HG02885 (cell line): ENCODE measurements at regions not wholly inside any gene's neighbourhood (a gene's known extent, or its start where the extent isn't known, plus 50 kb on each side); places are given as distances from the start of the nearest gene placed in this dataset.

ENCODE experiments used
- ATAC-seq: cut with Tn5 transposase; IDR thresholded peaks from one replicate; pipeline ENCODE4 v1.9.1; 2021; ENCODE audit warnings: mild to moderate bottlenecking; ENCODE audit not compliant: unreplicated experiment, poor library complexity

- ATAC-seq = no peak
These were observed 631.9 kb downstream of the PSAT1 start for GRCh38 chr9:78928625-78929405.

GRCh38 chr9:78930281-78930680 lies 633.4 kb downstream of the PSAT1 start:
- no peak for ATAC-seq

GRCh38 chr9:78932849-78933627 lies 636.1 kb downstream of the PSAT1 start:
- ATAC-seq = no peak

DNA sequence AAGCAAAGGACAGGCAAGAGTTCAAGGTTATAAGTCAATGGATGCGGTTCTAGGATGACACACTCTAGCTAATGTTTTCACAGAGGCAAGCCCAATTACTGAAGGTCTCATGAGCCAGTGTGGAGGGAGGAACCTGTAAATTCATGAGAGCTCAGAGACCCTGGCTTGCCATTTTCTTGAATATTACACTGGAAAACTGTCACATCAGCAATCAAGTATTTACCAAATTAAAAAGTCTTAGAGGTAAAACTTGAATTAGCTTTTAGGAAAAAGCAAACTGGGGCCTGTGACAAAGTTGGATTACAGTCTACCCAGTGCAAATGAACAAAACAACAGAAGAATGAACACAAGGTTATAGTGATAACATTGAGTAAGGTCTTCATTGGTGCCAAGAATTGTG lies 636.9 kb upstream of the TLE4 start:
- no peak for ATAC-seq

GRCh38 chr9:78938821-78939220 lies 632.9 kb upstream of the TLE4 start:
- ATAC-seq = no peak

GRCh38 chr9:78939311-78940065 lies 632.3 kb upstream of the TLE4 start:
- no peak for ATAC-seq

- ATAC-seq = no peak
These were observed 631.5 kb upstream of the TLE4 start for GRCh38 chr9:78940121-78940855.

GRCh38 chr9:78954286-78954685 lies 617.5 kb upstream of the TLE4 start:
- no peak for ATAC-seq

DNA sequence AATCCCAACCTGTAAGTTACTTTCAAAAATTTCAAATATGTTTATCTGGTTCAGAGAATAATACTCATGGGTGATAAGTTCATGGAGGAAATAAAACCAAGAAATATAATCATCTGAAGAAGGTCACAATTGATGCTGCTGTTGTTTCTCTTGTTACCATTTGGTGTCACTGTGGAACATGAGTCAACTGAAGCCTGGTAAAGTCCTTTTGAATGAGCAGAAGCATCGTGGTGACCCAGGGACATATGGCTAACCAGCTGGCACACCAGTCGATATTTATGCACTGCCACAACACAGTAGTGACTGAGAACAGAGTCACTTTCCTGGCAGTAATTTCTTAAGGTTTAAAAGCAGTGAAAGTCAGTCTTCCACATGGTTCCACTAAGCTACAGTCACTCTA lies 612.9 kb upstream of the TLE4 start:
- no peak for ATAC-seq

- ATAC-seq = no peak
These were observed 609.6 kb upstream of the TLE4 start for GRCh38 chr9:78962156-78962555.

- no peak for ATAC-seq
These were observed 607.9 kb upstream of the TLE4 start for GRCh38 chr9:78963911-78964310.

DNA sequence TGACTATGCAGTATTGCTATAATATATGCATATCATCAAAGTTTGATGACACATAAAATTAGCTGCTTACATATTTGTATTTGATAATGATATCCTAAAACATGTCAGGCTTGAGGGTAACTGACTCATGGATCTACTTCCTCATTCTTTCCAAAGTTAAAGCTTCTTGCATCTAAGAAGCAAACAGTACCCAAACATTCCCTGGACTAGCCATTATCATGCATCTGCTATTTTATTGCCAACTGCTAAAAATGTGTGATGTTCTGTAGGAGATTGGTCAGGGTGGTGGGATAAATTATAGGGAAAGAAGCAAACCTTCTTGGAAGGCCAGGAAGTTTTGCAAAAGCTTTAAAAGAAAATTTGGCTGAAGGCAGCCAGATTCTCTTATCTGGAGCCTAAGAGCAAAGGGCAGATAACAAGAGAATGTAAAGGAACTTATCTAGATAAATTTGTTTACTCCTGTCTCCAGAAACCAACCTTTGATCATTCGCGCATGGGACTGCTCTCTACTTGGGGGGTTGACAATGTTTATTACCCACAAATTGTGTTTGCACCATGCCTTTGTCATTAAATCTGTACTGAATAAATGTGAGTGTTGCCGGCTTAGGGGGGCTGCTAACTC lies 604.1 kb upstream of the TLE4 start:
- ATAC-seq = no peak

GRCh38 chr9:78970375-78970774 lies 601.4 kb upstream of the TLE4 start:
- no peak for ATAC-seq

DNA sequence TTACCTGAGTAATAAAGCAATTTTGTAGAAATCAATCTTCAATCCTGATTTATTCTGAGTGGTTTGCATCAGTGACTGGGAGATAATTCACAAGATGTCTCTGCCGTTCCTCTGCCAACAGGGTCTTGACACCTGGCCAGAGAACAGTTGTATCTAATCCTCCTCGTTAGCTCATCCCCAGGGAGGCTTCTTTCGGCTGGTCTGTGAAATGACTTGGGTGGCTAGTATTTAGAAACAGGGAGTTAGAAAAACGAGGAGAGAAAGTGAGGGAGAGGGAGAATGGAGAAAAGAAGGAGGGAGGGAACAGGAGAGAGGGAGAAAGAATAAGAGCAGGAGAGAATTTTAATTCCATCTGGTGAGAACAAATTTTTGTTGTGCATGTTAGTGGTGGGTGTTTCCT lies 600.2 kb upstream of the TLE4 start:
- ATAC-seq = no peak

- ATAC-seq = no peak
These were observed 599.3 kb upstream of the TLE4 start for GRCh38 chr9:78972303-78972999.

- no peak for ATAC-seq
These were observed 597.9 kb upstream of the TLE4 start for GRCh38 chr9:78973907-78974306.

DNA sequence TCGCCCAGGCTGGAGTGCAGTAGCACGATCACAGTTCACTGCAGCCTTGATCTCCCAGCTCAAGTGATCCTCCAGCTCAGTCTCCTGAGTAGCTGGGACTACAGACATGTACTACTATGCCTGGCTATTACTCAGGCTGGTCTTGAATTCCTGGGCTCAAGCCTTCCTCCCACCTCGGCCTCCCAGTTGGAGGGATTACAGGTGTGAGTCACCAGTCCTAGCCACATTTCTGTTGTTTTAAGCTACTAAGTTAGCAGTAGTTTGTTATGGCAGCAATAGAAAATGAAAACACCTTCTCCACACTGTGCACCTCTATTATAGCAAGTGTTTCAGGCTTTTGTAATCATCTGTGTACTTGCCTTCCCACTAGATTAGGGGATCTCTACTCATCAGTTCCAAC lies 588.9 kb upstream of the TLE4 start:
- ATAC-seq = no peak

- no peak for ATAC-seq
These were observed 586.6 kb upstream of the TLE4 start for GRCh38 chr9:78985084-78985738.

GRCh38 chr9:78986446-78986845 lies 585.3 kb upstream of the TLE4 start:
- ATAC-seq = no peak
